Tongue (tissue), 2 donors: ENCODE measurements at regions not wholly inside any gene's neighbourhood (a gene's known extent, or its start where the extent isn't known, plus 50 kb on each side); places are given as distances from the start of the nearest gene placed in this dataset. TPM values are rescaled to one million over a fixed set of nuclear protein-coding genes. Genes with fewer than 3 reads are reported as not detected.

Experiments
- DNase-seq: peaks from one replicate; pipeline ENCODE4 v3.0.0-alpha.2; 2015
- small RNA-seq: library from RNA; depleted of rRNA; stranded (forward); fragments of <200 nt; gene quantifications from one replicate; pipeline ENCODE3, GENCODE V24; 2014; ENCODE audit warnings: low replicate concordance

DNA sequence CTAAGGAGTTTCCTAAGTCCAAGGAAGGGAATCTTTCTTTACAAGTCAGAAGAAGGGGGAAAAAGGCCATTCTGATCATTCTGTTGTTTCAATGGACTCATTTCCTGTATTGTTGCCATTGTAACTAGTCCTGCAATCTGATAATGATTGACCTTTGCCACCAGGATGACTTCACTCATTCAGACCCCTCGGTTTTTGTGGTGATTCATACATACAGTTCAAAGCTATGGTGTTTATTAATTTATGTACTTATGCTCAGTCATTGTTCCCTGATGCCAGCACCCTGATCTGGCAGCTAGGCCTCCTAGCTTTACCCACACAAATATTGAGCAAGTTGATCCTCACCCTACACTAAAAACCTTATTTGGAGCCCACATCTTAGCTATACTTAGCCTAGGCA lies 57.6 kb upstream of the ZNF519 start:
- DNase-seq, result no peak

- peak; percentile 12 for DNase-seq
Measured at GRCh38 chr18:14188751-14189406, 56.6 kb upstream of the ZNF519 start.

Small RNAs in the stretch of these regions (small RNA-seq; reads per million reads assigned to genes)
- gene RNU6-316P, result not detected
